ENCODE measurements at regions not wholly inside any gene's neighbourhood (a gene's known extent, or its start where the extent isn't known, plus 50 kb on each side); places are given as distances from the start of the nearest gene placed in this dataset.
A peak's percentile ranks its signal among the peaks of the same experiment; 100 is the strongest.

GRCh38 chr1:90558754-90559378 is 158.2 kb downstream of the BARHL2 start:
- DNase-seq = no peak

GRCh38 chr1:90558126-90558525 is 159.0 kb downstream of the BARHL2 start:
- DNase-seq = no peak

DNA sequence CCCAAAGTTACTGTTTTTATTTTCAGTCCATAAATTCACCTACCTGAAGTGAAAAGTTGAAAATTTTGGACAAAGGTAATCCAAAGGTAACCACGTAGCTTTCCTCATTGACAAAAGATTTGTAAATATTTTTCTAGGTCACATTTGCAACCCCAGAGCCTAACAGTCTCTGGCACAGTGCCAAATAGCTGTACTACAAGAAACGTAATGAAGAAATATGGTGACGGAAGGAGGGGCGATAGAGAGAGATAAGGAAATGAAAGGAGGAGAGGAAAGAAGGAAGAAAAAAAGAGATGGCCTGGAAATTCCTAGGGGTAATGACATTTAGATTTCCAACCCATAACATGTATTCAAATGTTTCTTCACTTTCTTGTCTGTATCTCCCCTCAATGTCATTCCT is 159.4 kb downstream of the BARHL2 start:
- no peak for DNase-seq

GRCh38 chr1:90550626-90551406 is 166.3 kb downstream of the BARHL2 start:
- DNase-seq = peak; percentile 57

DNA sequence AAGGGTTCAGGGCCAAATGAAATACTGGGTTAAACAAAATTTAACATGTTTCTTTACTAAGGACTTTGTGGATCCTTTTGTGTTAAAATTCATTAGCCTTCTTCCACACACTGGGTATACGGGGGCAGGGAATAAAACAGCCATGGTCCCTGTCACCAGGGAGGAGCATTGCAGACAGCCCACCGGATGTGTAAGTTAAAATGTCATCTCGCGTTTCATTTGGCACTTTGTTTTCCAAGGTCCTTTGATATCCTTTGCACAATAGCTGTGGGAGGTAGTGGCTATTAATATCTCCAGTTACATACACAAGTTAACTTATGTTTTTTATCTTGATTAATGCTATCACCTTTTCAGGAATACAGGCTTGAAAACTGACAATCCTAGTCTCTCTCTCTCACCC is 172.7 kb downstream of the BARHL2 start:
- no peak for DNase-seq

DNA sequence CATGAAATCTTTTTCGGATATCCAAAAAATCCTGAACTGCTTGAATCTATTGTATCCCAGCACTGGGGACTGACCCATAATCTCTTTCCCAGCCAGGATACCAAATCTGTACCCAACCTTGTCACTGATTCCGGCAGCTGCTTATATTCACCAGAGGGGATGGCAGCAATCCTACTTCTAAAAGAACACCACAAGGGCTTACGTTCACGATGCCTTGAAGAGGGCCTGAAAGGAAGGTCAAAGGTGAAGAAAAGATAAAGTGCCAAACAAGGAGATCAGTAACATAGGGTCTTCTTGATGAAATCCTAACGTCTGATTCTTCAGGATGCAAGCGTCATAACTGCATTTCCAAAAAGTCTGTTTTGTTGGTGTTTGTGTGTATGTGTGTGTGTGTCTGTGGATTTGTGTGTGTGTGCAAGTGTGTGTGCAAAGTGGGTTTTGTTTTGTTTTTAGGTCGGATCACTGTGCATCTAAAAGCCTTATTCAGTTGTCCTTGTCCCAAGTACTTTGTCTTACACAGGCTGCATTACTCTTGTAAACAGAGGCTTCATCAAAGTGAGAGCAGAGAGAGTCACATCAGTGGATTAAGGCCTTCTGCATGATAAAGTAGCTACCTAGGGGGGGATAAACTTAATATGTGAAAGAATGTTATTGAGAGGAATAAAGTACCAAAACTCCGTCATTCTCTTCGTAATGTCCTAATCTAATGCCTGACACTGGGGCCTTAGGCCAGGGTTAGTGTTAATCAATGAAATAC is 179.3 kb downstream of the BARHL2 start:
- no peak for DNase-seq

- DNase-seq = no peak
Observed at GRCh38 chr1:90534663-90535295, 182.3 kb downstream of the BARHL2 start.

DNA sequence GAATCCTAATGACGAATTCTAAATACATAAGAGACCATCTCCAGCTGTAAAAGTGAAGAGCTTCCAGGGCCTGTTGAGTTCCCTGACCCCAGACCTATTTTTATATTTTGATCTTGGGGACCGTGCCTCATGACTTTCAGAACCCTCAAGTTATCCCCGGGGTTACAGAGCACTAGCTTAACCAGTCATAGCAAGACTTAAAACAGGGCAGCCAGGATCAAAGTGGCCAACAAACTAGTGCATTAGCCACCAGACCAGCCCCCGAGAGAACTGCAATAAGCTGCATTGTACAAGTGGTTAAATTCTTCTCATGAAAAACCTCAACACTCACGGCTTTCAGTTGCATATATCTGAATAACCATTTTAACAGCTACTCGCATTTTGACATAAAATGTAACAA is 183.0 kb downstream of the BARHL2 start:
- no peak for DNase-seq

- no peak for DNase-seq
Observed at GRCh38 chr1:90526954-90527353, 190.1 kb downstream of the BARHL2 start.

DNA sequence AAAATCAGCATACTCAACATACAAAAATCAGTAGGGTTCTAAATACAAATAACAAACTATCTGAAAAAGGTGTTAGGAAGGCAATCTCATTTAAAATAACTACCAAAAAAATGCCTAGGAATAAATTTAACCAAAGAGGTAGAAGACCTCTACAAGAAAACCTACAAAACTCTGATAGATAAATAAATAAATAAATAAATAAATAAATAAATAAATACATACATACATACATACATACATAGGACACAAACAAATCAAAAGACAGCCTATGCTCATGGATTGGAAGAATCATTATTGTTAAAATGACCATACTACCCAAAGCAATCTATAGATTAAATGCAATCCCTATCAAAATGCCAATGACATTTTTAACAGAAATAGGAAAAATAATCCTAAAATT is 194.7 kb downstream of the BARHL2 start:
- no peak for DNase-seq

DNA sequence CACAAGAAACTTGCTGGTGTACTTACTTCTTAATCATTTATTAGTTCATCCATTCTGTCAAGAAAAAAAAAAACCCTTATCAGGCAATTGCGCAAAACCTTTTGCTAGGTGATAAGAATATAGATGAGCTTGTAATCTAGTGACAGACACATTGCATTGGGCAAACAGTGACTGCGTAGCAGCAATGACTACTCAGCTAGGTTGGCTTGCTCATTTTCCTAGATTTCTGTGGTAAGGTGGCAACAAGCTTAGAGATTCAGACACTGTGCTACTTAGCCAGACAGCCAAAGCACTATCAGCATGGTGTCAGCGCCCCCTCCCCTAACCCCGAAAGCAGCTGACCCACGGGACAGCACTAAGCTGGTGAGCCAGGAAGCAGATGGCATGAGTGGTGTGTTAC is 203.1 kb downstream of the BARHL2 start:
- DNase-seq = no peak

DNA sequence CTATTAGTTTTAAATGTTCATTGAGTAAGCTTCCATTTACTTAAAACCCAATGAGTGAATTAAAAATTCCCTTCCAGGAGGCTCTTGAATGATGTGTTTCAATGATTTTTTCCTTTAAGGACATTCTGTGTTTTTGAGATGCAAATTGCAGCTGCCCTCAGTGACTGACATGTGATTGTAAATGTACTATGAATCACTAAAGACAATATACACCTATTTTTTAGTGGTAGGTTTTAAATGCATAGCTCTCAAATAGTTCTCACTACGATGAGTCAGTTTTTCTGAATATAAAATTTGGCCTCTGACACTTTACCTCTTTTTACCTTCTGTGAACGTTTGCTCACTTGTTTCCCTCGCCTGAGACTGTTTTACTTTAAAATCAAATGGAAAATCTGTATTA is 204.7 kb downstream of the BARHL2 start:
- no peak for DNase-seq

- DNase-seq = no peak
Observed at GRCh38 chr1:90510143-90510542, 207.0 kb downstream of the BARHL2 start.

DNA sequence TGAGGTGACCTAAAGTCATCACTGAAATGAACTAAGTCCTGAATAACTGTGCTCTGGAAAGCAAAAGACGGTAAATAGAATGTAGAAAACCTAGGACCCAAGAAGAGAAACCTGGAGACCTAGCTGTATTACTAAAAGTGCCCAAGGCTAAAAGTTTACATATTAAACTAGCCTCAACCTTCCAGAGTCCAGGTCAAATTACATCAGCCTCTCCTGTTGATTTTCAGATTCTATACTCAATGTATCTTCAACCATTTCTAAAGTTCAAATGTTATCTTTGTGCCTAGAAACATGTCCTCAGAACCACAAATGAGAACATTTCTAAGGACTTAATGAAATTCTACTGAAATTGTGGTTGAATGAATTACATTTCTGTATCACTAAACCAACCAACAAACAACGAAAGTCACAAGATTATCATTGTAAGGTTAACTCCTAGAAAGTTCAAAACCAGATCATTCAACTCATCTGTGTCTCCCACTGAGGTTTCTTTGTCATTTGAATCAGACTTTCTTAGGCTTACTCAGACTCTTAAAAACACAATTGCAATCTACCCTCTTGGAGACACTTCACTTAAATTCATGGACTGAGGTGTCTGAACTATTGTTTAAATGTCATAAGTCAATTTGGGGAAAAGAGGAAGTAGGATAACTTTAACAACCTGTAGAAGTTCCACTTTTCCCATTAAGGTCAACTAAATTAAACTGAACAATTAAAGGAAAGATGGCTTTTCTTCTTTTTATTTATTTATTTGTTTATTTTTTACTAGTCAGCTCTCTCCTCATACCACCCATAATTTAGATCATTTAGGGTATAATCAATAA is 207.7 kb downstream of the BARHL2 start:
- DNase-seq = no peak

- no peak for DNase-seq
Observed at GRCh38 chr1:90508376-90509167, 208.5 kb downstream of the BARHL2 start.

DNA sequence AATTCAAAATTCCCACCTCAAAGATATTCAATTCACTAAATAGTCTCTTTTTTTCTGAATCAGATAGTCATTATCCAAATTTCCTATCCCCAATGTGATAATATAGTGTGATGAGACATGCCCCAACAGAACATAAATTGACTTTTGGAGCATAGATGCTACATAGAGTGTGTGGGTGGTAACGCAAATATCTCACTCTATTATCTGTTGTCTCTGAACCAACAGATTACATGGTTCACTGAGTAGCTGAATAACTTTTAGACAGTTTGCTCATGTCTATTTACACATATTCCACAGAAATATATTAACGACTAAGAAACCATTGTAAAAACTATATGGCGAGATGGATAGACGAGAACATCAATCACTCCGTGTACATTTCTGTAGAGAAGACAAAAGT is 209.9 kb downstream of the BARHL2 start:
- DNase-seq = no peak

GRCh38 chr1:90505806-90506205 is 211.3 kb downstream of the BARHL2 start:
- no peak for DNase-seq

- DNase-seq = no peak
Observed at GRCh38 chr1:90504509-90504908, 212.6 kb downstream of the BARHL2 start.

- no peak for DNase-seq
Observed at GRCh38 chr1:90502696-90503095, 214.4 kb downstream of the BARHL2 start.

GRCh38 chr1:90502194-90502593 is 214.9 kb downstream of the BARHL2 start:
- DNase-seq = no peak

DNA sequence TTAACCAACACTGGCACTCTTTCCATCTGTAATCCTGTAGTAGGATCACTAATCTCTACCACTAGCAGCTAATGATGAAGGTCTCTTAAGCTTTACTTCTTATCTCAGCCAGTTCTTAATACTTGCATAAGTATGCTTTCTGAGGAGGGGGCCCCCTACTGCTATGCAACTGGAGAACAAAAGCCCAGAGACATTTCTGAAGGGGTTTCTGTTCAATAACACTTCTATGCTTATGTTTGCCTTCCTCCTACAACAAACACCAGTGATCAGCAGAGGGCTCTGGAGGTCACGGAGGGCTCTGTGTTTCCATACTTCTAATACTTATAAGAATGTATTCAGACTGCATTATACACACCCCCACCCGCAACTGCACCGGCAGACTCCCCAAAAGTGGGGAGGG is 215.8 kb downstream of the BARHL2 start:
- no peak for DNase-seq
